CD4-positive, alpha-beta T cell treated with Interleukin-17A for 1 hour (primary cell): ENCODE measurements at regions not wholly inside any gene's neighbourhood (a gene's known extent, or its start where the extent isn't known, plus 50 kb on each side); places are given as distances from the start of the nearest gene placed in this dataset.

Source experiments
- DNase-seq: peaks from one replicate; pipeline ENCODE4 v3.0.0-alpha.2; 2020

DNA sequence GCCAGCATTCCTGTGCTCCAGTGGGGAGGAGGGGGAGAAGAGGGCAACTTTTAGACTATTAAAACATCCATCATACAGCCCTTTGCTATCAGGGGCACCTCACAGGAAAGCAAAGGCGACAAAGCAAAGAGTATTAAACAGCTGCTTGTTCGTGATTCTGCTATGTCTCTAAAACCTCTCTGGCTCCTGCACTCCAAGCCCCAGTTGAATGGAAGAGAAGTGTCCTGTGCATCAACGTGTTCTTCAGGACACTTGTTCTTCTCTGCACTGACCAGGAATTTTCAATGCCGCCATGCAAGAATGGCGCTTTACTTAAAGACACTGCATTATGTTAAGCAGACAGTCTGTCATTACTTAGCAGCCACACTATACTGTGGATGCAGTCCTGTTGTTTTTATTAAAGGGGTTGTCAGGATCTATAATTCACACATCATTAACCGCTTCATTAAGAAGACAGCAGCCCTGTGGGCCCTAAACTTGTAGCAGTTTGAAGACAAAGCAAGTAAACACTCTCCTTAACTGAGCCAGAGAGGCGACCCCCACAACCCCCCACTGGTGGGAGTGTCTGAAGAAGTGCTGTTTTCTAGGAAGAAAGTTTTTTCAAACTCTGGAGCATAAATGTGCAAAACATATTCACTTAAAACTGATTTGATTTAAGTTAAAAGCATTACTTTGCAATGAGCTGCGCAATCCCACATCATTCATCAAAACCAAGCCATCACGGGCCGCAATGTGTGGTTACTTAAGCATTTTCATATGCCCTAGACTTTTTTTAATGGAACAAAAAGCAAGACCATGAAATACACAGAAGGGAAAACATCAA, 164.5 kb downstream of the ZNF608 start:
- no peak for DNase-seq

DNA sequence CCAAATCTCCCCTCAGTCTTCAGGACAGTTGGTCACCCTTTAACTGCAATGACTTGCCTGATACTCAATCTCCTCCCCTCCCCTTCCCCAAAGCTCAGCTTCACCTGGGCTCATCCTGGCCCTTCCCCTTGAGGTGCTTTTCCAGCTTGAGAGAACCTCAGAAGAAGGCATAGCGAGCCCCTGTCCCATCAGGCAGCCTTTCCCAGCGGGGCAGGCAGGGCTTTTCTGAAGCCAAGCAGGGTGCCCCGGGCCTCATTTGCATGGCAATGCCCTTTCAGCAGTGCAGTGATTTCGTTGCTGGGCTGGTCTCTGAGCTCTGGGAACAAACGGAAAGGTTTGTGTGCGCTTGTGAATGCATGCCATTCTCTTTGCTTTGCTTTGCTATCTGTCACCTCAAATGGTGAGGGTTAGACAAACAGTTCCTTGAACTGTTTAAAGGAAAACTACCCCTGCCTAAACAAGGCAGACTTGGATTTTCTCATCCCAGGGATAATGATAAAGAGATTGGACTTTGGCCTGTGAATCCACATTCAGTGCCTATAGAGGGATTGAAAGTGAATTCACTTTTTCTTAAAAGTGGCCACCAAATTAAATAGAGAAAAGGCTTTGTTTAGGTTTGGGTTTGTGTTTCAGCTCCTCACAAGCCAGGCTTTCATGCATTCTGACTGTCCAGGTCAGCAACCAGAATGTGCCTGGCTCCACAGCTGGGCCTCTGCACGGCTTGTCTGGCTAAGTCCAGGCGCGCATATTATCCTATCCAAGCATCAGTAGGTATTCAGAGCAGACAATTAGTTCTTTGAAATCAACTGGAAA, 165.3 kb downstream of the ZNF608 start:
- DNase-seq = no peak

DNA sequence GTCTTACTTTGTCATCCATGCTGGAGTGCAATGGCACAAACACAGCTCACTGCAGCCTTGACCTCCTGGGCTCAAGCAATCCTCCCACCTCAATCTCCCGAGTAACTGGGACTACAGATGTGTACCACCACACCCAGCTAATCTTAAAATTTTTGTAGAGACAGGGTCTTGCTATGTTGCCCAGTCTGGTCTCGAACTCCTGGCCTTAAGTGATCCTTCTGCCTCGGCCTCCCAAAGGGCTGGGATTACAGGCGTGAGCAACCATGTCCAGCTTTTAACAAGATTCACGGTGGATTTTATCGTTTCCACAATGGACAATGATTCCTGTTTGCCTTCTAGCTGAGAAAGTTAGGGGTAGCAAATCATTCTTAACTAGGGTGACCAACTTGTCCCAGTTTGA, 165.9 kb downstream of the ZNF608 start:
- no peak for DNase-seq

DNA sequence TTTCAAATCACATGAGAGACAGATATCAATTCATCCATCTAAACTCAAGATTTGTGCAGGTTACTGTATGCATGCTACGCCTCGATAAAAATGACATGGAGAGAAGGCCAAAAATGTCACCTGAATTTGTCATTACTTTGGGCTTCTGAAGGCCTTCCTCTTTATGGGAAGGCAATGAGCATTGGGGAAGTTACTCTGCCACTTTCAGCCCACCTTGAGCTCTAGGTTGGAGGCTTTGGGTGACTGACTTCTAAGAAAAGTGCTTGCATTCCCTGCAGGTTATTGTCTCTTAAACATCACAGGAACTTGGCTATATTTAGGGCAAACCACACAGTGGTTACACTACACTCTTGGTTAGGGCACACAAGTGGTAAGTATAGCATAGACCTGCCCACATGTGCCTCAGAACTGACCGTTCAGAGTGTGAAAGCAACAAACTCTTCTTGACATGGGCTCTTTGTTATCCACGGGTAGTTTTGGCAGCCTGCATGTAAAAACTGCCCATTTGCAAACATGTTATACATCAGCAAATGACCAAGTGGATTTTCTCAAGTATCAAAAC, 169.5 kb downstream of the ZNF608 start:
- DNase-seq = no peak

DNA sequence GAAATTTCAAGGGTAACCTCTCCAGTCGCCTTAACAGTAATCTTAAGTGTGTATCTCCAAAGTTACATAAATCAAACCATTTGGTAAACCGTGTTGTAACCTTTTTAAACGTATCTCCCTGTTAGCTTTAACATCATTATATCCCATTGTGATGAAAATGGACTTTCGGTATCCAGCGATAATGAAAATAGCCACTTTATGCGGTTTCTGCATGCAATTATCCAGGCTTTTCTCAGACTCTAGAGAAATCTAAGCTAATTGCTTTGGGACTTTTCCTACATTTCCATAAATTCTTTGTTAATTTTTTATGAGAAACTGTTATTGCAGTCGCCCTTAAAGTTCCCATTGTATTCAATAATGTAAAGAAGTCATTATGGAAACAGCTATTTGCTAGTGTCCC, 170.7 kb downstream of the ZNF608 start:
- DNase-seq = no peak

DNA sequence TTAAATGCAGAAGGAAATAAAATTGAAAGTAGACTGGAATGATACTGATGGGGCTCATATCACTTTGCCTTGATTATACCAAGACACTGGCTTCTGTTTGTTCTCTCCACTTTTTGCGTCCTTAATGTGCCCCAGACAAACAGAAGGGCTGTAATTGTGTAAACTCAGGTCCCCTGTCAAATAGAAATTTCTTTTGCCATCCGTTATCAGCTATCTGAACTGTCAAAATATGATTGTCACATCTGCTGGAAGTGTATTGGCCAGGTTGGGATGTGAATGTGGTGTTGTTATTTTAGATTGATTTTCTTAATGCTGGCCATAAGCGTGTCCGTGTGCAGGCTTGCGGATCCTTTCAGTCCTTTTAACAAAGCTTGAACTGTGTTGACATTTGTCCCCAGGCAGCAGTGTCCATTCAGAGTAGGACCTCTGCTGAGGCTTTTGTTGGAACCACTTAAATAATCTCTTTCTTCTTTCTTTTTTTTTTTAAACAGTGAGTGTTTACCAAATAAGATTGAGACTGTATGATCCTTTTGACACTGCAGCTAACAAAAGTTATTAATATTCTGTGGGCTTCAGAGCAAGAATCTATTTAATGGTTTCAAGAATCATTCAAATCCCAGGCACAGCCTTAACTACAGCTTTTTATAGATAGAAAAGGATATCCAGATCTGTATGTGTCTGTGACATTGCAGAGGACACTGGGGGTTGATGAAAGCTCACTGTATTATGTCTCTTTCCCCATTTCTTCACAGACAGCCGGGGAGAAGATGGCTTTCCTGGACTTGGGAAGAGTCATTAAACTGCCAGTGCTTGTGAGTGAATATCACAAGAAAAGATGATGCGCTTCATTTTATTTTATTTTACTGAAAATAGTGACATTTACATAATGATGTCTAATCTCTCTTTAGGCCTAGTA, 171.7 kb downstream of the ZNF608 start:
- no peak for DNase-seq

DNA sequence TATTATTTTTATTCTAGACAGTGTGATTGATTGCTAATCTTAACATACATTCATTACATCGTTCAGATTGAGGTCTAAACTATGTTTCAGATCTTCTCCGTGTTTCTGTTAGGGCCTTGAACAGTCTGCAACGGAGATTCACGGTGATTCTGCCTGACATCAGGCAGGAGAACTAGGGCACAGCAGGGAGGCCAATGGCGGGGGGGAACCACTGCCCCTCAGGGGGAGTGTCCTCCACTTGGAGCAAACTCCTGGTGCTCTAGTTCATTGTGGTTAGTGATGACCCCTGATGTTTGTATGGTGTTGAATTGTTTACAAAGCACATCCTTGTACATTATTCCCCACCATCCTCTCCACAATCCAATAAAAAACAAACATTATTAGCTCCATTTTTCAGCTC, 173.5 kb downstream of the ZNF608 start:
- DNase-seq = no peak

DNA sequence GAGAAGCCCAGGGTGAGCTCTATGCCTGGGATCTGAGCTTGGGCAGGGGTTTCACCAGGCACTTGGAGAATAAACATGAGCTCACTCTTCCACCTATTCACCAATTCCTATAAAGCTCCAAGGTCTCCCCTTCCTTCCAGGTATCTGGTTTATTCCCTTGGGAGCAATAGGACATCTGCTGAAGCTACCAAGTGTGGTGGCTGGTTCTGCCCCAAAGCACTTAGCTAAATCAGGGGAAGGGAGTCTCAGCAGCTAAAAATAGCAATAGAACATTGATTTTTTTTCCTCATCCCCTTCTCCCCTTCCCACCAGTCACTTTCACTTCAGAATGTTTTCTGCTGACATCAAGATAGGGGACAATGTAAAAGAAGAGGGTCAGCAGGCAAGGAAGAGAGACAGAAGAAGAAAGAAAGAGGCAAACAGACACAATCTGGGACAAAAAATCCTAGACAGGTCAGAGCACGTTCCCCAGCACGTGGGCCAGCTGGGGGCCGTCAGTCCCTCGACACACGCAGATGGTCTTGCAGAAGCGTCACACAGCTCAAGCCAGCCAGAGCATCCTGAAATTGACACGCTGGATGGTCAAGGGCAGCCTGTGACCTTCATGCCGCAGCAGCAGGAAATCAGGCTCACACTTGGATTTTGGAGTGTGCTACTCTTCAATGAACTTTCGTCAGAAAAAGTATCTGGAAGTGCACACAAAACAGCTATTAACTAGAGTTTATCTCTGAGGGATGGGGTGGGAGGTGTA, 176.0 kb downstream of the ZNF608 start:
- no peak for DNase-seq

DNA sequence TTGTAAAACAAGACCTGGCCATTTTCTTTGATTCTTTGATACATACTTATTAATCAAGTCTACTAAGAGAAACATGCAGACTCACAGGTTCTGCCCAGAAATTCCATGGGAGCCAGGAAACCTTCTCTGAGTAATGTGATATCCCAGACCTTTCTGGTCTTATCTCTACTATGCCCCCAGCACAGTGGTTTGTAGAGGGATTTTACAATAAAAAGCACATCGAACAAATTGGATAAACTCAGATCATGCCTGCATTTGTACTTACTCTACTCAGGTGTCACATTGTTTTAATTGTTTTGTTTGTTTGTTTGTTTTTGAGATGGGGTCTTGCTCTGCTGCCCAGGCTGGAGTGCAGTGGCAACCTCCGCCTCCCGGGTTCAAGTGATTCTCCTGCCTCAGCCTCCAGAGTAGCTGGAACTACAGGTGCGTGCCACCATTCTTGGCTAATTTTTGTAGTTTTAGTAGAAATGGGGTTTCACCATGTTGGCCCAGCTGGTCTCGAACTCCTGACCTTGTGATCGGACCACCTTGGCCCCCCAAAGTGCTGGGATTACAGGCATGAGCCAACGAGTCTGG, 179.5 kb downstream of the ZNF608 start:
- DNase-seq = no peak

DNA sequence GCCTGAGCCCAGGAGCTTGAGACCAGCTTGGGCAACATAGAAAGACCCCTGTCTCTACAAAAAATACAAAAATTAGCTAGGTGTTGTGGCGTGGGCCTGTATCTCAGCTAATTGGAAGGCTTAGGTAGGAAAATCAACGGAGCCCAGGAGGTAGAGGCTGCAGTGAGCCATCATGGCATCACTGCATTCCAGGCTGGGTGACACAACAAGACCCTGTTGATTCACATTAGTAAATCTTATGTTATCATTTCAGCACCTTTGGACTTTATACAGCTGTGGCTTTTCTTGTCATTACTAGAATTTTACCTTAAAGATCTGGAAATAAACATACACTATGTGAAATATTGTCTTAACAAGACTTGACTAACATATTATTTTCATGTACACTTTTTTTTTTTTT, 185.0 kb downstream of the ZNF608 start:
- DNase-seq = no peak

DNA sequence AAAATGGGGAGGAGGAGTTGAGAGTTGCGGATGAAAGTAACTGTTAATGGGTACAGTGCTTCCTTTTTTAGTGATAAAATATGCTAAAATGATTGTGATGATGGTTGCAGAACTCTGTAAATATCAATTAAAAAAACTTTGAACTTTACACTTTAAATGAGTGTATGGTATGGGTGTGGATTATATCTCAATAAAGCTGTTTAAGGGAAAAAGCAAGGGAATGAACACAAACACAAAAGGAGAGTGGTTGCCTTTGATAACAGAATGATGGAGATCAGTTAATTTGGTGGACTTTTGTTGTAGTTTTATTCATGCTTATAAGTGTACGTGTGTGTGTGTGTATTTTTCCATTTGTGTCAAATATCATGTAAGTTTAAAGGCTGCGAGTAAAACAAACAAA, 186.1 kb downstream of the ZNF608 start:
- DNase-seq = no peak

DNA sequence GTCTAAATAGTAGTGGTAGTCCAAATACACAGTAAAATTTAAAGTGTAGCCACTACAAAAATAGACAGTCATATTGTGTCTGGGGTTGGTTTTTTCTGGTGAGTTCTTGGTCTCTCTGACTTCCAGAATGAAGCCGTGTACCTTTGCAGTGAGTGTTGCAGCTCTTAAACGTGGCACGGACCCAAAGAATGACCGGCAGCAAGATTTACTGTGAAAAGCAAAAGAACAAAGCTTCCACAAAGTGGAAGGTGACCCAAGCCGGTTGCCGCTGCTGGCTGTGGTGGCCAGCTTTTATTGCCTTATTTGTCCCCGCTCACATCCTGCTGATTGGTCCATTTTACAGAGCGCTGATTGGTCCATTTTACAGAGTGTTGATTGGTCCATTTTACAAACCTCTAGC, 188.7 kb downstream of the ZNF608 start:
- no peak for DNase-seq

DNA sequence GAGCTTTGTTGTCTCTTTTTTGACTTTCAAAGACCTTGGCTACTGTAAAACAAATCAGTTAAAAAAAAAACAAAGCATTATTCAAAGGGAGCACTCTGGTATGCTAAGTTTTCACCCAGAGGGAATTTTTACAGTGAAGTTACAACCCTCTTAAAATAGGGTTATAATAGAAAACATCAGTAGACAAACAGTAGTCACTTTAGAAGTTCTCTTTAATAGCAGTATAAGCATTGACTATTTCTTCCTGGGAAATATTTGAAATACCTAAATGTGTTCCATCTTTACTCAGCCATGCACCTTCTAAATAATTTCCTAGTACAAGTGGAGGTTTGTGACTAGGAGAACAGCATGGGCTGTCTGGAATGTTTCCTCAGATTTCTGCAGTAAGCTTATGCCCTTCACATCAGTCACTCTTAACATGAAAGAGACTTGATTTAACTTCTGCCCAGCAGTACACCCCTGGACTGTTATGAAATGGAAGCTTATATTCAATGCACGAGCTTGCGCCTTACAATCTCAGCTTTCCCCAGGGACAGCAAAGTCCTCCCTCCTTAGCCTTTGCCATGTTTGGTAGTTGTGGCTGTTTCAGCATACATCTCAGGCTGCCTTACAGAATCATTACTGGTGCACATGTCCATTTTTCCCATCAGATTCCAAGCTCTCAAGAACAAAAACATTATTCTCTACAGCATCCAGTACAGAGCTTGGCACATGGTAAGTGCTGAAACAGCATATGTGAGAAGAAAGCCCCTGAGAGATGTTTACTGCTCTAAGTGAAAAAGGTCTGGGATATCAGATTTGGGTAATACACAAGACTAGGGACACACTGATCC, 191.5 kb downstream of the ZNF608 start:
- DNase-seq = no peak

DNA sequence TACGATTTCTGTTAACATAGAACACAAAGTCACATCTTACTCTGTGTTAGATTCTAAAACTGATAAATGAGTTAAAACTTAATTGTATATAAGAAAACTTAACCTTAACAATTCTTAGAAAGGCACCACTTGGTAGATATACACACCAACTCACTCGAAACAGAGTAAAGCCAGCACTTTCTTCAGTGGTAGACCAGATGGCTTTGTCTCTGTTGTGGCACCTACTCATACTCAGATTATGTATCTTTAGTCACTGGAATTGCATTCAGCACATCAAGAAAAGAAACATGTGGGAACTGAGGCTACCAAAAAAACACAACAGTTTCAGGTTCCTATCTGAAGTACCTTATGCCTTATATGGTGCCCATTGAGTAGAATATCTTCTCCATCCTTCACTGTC, 192.5 kb downstream of the ZNF608 start:
- DNase-seq = no peak

DNA sequence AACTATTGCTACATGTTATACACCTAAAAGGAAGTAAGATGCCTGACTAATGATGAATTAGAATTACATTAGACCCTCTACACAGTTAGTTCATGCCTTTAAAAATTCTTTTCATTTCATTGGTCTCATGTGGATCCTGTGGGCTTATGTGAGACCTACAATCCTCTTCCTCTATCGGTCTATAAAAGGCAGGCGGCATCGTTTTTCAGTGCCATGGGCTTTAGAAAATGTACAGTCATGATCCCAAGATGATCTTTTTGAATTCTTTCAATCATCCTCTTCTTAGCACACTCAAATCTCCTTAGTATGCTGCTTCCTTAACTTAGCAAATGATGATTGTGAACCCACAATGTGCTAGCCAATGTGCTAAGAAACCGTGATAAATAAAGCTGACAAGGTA, 193.9 kb downstream of the ZNF608 start:
- no peak for DNase-seq

DNA sequence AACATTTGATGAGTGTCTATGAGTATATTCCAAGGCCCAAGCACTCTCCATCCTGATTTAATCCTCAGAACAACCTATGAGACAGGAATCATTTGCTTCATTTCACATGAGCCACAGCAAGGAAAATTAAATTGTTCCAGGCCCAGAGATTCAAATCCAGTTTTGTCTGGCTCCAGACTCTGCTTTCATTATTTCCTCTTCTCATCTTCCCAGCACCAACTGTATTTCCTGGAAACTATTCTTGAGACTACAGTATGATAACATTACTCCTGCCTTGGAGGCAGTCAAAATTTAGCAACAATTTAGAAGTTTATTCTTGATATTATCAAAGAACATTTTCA, 194.5 kb downstream of the ZNF608 start:
- no peak for DNase-seq

DNA sequence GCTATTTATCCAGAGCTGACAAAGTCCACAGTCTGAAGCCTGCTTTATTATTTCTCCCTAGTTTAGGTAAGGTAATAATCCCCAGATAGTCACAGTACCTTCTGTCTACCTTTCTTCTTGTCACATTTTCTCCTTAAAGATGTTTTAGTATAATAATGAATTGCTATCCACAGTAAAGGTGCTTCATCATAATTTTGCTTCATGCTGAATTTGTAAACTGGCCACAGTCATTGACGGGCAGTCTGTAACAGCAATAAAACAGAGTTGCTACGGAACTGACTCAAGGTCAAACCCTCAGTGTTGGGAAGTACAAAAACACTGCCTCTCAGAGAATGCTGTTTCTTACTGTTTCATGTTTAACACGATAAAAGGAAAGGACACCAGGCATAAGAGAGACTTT, 195.7 kb downstream of the ZNF608 start:
- DNase-seq = no peak

DNA sequence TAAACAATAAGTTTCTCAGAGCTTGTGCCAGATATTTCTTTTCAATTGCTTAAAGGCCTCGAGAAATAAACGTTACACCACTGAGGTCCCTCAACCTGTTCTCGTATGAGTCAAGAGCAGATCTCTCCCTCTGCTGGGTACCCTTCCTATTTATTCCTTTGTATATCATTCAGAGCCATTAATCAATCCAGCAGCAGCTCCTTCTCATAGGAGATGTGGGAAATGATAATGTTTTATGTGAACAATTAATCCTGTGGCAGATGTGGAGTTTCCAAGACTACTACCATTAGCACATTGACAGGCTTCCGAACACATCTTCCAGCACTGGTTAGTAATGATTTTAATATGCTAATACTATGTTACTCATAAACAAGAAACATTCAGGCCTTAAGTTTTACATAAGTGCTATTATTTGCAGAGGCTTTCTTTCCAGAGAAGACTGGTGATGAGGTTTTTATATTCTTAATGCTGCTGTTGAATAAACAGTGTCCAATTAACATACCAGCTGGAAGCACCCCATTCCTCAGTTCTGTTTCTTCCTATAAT, 196.5 kb downstream of the ZNF608 start:
- no peak for DNase-seq

DNA sequence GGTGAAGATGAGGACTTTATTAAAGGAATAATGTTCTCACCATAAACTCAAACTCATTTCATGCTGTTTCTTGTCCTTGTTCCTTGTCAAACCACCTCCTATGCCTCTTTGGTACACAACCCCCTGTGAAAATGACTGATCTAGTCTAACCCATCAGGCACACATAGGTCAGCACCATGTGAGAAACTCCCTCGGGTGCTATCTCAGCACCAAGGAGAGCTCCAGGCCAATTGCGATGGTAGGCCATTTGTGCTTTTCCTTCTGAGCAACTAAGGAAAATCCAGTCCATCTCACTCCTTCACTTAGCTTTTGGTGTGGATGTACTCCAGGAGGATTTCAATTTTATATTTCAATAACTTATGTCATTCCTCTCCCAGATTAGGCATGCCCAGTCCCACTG, 199.8 kb downstream of the ZNF608 start:
- no peak for DNase-seq

DNA sequence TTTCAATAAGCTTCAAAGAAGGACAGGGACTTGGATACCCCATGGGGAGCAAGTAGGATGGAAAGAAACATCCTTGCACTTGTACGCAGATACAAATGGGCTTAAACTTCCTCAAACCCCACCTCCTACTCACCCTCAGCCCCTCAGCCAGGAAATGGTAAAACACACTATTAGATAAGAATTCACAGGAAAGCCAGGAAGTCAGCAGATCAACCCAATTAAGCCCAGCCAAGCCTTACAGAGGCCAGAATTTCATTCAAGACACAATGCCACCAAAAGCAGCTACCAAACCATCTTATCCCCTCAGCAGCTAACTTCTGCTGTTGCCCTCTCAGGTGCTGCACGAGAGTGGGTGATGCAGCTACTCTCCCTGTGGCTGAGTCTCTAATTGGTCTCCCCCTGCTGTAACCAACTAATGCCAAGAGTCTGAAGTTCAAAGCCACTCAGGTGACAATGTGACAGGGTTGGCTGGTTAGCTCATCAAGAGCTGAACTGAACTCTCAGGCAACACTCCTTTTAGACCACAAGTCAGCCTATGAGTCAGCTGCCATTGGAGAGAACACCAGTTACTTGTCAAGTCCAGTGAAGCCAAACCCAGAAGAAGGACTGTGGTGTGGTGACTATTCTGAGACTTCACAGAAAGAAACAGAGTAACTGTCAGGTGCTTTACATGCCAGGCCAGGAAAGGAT, 201.9 kb downstream of the ZNF608 start:
- no peak for DNase-seq
